BJ (cell line): ENCODE measurements at regions not wholly inside any gene's neighbourhood (a gene's known extent, or its start where the extent isn't known, plus 50 kb on each side); places are given as distances from the start of the nearest gene placed in this dataset.

Experiments
- CTCF ChIA-PET: fragments of 350-600 bp; formaldehyde crosslinking; extraction: SDS; loops from one replicate; lab custom pipeline; 2021; ENCODE audit warnings: antibody characterized with exemption, inconsistent platforms; lab: Yijun Ruan, JAX
- POLR2A ChIA-PET: fragments of 300-600 bp; sonication (Branson Sonifier 250); formaldehyde crosslinking; extraction: SDS; loops from one replicate; lab custom pipeline; 2021; ENCODE audit warnings: antibody characterized with exemption; lab: Charles Lee
- DNase-seq: peaks from one replicate; pipeline ENCODE4 v3.0.0-alpha.2; 2011; ENCODE audit warnings: low read depth
- H3K27me3 ChIP-seq: 2 replicates; pipeline ENCODE4 v1.6.0; 2011; ENCODE audit warnings: low read length; ENCODE audit not compliant: control insufficient read depth, insufficient read depth
- H3K36me3 ChIP-seq: 2 replicates; pipeline ENCODE4 v1.5.1; 2011; ENCODE audit warnings: low read length; ENCODE audit not compliant: control insufficient read depth, insufficient read depth
- H3K4me3 ChIP-seq: 2 replicates; pipeline ENCODE4 v1.5.1; 2011; ENCODE audit warnings: low read depth, mild to moderate bottlenecking, control low read depth, low read length
- CTCF ChIP-seq: IDR thresholded peaks from 2 replicates; pipeline ENCODE4 v1.5.1; 2011; ENCODE audit warnings: low read depth, mild to moderate bottlenecking, control low read depth, inconsistent platforms, low read length, moderate library complexity; ENCODE audit not compliant: insufficient read depth

DNA sequence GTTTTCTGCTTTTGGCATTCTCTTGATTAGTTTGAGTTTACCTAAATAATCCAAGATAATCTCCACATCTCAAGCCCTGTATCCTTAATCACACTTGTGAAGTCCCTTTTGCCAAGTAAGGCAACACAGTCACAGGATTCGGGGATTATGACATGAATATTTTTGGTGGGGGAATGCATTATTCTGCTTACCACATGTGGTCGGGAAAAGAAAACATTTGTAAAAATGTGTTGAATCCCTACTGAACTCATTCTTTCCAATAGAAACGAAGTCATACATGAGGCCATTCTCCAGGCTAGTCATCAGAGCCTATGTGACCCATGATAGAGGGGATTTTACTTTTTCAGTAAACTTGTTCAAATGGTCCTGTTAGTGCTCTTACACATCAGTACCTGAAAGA, 58.5 kb upstream of the PRICKLE1 start:
- no peak for DNase-seq
- POLR2A ChIA-PET: no interaction called here

GRCh38 chr12:42643881-42644579, 54.5 kb upstream of the PRICKLE1 start:
- CTCF ChIA-PET: interaction anchor here (1.4 kb wide), 1 partner anchor 10 kb away, joined by 3 read pairs; no protein-coding TSS in a partner anchor
- TF ChIP-seq CTCF: no peak
- Histone ChIP-seq H3K4me3 (no peak overlapping the region), H3K27me3 (peaks cover 2% of the 10 kb centered on the region; the same call in 1 of the 2 replicates), H3K36me3 (no peaks in the 10 kb centered on the region)
- DNase-seq: peak; percentile 1
- POLR2A ChIA-PET: no interaction called here

More for the DNA sequence above, 58.5 kb upstream of the PRICKLE1 start:
- Histone ChIP-seq H3K27me3 (peaks cover 6% of the 10 kb centered on the region; the same call in 1 of the 2 replicates), H3K36me3 (no peaks in the 10 kb centered on the region), H3K4me3 (no peak overlapping the region)
- TF ChIP-seq CTCF: no peak
- CTCF ChIA-PET: no interaction called here

DNA sequence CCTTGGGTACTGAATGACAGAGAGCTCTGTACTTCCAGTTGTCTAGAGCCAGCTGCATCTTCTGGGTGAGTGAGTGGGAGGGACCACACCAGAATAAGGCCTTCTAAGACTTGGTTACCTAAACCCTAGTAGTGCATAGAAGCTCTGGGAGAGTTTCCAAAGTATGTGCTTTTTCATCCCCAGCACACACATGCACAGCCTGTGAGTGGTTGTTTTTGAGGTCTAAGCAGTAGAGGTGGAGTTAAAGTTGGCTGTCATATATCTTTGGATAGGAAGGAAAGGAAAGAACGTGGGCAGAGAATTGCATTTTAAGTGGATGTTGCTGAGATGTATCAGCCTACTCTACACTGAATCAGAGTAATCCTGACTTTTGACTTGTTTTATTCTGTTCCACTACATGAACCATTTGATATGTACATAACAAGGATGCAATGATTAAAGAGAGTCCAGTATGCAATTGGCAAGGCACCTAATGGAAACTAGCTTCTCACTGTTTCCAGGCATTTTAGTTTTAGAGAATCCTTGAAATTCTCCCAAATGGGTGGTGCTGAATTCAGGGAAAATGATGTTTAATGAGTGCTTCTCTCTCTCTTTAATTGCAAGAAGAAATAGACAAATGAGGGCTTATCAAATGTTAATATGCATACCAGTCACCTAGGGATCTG, 51.8 kb upstream of the PRICKLE1 start:
- Histone ChIP-seq H3K27me3 (no peaks in the 10 kb centered on the region; the same call in 1 of the 2 replicates), H3K36me3 (no peaks in the 10 kb centered on the region), H3K4me3 (no peak overlapping the region)
- no peak for DNase-seq
- POLR2A ChIA-PET: no interaction called here
- CTCF ChIA-PET: no interaction called here
- TF ChIP-seq CTCF: no peak

GRCh38 chr12:42640391-42640790, 50.8 kb upstream of the PRICKLE1 start:
- TF ChIP-seq CTCF: no peak
- Histone ChIP-seq H3K36me3 (no peaks in the 10 kb centered on the region), H3K27me3 (no peaks in the 10 kb centered on the region; the same call in 1 of the 2 replicates), H3K4me3 (no peak overlapping the region)
- DNase-seq: no peak
- POLR2A ChIA-PET: no interaction called here
- CTCF ChIA-PET: no interaction called here

DNA sequence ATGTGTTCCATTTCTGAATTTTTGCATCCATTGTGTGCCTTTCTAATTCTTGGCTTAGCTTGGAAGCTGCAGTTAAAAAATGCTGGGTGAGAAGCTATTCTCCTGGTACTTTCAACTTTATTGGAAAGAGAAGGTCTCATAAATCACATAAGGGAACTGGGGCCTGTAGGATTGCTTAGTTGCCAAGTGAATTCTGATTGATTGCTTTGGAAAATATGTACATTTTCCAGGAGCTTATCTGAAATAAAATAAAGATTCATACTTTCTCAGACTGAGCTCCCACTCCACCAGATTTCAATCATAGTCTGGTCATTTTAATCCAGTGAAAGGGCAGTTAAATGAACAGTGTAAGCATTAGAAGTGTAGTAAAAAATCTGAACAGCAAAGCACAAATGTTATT, 50.0 kb upstream of the PRICKLE1 start:
- TF ChIP-seq CTCF: no peak
- CTCF ChIA-PET: no interaction called here
- H3K36me3 ChIP-seq: no peaks in the 10 kb centered on the region
- no peak overlapping the region for H3K4me3 ChIP-seq
- POLR2A ChIA-PET: no interaction called here
- no peaks in the 10 kb centered on the region; the same call in 1 of the 2 replicates for H3K27me3 ChIP-seq
- DNase-seq: no peak
